NCI-H2227 treated with DMSO at 0.1 percent for 48 hours (cell line): ENCODE measurements at regions not wholly inside any gene's neighbourhood (a gene's known extent, or its start where the extent isn't known, plus 50 kb on each side); places are given as distances from the start of the nearest gene placed in this dataset.

Source experiments
- DNase-seq: peaks from one replicate; lab custom pipeline; 2025; lab: John Stamatoyannopoulos, UW

- peak; percentile 44 for DNase-seq
These were observed 369.2 kb upstream of the IL12A start for GRCh38 chr3:159619341-159619885.

- DNase-seq, result no peak
These were observed 368.4 kb upstream of the IL12A start for GRCh38 chr3:159620281-159620680.

DNA sequence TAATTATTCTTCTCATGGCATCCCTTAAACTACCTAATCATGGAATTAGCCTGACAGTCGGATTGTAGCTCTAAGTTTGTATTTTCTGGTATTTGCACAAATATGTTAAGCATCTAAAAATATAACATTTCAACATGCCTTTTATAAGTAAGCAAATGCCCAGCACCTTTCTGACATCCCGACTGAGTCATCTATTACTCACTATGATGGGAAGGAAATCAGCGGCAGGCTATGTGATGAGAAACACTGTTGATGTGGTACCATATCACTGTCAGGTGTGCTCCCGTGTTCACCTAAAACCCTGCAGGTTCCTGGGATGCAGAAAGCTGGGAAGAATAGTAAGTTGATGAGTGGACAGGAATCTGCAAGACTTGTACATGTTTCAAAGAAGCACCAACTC is 367.8 kb upstream of the IL12A start:
- DNase-seq, result no peak

DNA sequence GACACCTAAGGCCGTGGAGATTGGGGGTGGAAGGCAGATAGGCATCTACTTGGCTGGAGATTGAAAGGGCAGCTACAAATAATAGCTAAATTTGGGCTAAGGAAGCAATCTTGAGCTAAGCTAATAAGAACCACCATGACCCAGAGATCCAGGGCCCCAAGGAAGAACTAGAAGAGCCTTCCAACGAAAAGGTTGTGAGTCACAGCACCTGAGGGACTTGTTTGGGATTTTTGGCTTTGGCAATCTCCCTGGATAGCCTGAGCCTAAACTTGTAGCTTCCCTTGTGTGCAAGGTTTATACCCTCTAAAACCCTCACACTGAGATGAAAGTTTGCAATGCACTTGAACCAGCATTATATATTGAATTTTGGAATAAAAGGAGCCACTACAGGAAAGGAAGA is 364.0 kb upstream of the IL12A start:
- no peak for DNase-seq

DNA sequence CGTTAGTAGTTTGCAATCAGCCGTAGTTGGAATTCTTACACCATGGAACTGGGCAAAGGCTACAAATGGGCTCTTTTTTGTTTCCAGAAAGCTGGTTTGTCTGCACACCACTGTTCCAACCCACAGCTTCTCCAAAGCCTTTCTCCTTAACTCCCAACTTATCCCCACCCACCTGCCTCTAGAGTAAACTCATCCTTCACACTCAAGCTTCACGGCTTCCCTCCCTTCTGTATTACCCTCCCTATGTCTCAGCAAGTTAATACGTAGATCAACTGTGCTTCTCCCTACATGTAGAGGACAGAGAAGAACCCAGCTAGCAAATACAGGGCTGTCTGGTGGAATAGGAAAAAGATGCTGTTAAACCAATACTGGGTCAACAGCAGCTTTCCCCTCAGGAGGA is 363.0 kb upstream of the IL12A start:
- DNase-seq, result no peak

- DNase-seq, result no peak
These were observed 362.0 kb upstream of the IL12A start for GRCh38 chr3:159626598-159626997.

DNA sequence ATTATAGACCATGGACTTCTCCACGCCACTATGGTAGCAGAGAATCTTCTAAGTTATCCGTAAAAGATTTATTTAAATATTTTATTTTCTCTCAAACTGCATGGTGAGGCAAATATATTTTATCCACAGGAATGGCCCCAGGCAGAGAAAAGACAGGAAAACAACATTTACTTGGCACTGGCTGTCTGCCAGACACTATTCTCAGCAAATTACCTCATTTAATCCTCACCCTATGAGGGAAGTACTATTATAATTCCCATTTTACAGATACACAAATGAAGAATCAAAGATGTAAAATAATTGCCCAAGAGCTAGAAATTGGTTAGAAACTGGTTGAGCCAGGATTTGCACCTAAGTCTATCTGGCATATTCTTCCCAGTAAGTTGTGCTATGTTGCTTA is 361.4 kb upstream of the IL12A start:
- no peak for DNase-seq

DNA sequence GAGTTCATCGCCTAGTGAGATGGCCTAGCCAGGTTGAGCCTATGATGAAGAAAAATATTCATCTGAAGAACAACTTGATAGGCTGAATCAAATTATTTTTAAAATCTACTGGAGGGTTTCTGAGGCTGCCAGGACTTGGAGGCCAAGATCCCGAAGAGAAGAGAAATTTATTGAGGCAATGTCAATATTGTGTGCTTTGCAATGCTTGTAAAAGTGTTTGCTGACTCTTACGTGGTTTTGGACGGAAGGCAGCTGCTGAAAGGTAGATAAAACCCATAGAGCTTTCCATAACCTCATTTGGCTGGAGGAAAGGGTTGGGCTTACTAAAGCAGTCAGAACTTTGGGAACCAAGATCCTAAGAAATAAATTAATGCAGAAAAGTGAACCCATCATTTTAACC is 361.0 kb upstream of the IL12A start:
- no peak for DNase-seq

GRCh38 chr3:159629329-159630084 is 359.1 kb upstream of the IL12A start:
- no peak for DNase-seq

DNA sequence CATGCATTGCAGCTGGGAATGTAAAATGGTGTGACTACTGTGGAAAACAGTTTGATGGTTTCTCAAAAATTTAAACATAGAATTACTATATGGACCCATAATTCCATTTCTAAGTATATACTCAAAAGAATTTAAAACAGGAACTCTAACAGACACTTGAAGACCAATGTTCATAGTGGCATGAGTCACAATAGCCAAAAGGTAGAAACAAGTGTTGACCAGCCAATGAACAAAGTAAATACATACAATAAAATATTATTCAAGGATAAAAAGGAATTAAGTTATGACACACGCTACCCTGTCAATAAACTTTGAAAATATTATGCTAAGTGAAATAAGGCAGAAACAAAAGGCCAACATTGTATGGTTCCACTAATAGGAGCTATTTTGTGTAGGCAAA is 357.4 kb upstream of the IL12A start:
- DNase-seq, result no peak

GRCh38 chr3:159632128-159632527 is 356.5 kb upstream of the IL12A start:
- DNase-seq, result no peak

GRCh38 chr3:159632851-159633250 is 355.8 kb upstream of the IL12A start:
- no peak for DNase-seq

DNA sequence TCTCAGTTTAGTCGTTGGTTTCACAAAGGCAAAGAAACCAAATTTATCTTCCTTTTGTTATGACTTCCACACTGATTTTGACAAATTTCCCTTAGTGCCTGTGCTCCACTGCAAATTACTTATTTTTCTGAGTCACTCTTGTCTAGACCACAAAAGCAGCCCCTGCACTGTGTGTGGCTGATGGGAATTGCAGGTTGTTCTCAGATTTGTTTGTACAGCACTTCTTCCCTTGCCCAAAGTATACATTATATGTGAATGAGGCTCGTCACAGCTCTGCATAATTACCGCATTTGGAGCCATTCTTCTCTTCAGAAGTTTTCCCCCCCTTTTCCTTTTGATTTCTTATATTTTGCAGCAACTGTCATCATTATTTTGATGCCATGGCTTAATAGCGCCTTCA is 354.2 kb upstream of the IL12A start:
- peak; percentile 59 for DNase-seq

DNA sequence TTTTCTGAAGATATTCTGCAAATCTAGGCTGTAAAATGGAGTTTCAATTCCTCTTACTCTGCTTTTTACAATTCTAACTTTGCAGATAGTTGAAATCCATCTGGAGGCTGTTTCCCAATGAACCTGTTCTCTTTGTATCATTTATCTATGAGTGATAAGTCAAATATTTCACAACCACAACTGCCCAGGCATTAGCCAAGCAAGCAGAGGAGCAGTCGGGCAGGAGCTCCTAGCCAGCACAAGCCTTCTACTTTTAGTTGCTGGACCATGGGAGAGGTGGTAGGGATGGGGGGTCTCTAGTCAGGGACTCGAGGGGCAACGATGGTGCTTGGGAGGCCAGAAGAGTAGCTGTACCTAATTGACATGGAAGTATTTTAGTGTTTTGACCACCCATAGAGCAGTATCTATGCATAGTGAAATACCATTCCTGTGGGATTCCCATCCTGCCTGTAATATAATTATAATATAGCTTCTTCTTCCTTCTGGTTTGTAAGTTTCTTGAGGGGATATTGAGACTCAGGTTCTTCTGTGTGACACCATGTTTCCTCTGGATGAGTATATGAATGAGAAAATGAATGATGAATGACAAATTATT is 353.5 kb upstream of the IL12A start:
- no peak for DNase-seq

GRCh38 chr3:159637883-159638542 is 350.6 kb upstream of the IL12A start:
- no peak for DNase-seq

DNA sequence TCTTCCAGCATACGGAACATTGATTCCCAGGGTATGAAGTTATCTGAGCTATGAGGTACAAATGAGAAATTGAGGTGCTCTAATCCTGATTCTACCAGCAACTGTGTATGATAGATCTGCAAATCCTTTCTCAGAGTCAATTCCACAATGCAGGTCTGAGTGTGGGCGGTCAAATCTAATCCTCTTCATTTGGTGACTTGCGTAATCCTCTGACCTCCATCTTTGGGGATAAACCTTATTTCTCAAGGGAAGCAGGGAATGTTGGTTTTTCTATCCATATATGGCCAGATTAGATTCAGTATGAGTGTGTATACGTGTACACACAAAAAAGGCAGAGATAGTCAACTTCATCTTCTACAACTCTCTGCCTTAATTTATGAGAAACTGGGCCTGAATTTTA is 348.4 kb upstream of the IL12A start:
- DNase-seq, result no peak

DNA sequence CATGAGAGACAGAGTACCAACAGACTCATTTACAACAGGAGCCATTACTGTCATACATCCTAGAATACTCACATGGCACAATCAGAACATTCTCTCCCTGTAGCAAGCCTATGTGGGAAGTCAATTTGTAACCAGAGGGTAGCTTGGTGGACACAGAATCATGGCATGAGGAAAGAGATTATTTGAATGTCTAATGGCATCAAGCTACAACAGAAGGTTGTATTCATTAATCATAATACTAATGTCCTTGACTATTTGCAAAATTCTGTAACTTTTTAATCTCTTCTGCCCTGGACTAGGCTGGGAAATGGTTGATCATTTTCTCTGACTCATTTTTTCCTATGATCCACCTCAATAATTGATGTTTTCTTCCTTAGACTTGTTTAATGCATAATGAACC is 345.2 kb upstream of the IL12A start:
- no peak for DNase-seq

- DNase-seq, result no peak
These were observed 342.8 kb upstream of the IL12A start for GRCh38 chr3:159645874-159646273.

DNA sequence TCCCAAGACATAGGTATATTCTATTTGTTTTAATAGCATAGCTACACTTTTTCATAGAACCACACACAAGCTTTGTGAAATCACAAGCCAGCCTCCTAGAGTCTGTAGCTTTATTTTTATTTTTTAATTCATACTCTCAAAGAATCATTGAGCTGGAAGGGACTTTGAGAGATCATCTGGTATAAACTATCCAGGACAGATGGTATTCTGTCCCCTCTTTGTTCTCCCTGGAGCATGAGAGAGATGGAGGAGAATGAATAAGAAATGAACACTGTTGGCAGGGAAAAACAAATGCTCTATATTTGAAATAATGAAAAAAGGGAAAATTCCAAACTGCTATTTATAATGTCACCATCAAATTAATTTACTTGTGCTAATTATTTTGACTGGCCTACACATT is 338.7 kb upstream of the IL12A start:
- DNase-seq, result no peak

DNA sequence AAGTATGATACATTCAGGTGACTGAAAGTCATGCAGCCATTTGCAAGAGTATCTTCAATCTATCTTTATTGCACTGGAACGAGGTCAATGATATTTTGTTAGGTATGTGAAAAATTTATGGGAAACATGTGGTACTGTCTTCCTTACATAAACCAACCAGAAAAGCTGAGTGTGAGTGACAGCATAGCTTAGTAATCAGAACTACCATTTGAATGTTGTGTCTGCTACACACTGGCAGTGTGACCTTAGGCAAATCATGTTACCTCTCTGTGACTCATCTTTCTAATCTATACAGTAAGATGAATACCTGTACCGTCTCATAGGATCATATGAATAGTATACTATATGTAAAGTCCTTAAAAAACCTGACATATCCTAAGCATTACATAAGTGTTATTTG is 337.9 kb upstream of the IL12A start:
- no peak for DNase-seq

DNA sequence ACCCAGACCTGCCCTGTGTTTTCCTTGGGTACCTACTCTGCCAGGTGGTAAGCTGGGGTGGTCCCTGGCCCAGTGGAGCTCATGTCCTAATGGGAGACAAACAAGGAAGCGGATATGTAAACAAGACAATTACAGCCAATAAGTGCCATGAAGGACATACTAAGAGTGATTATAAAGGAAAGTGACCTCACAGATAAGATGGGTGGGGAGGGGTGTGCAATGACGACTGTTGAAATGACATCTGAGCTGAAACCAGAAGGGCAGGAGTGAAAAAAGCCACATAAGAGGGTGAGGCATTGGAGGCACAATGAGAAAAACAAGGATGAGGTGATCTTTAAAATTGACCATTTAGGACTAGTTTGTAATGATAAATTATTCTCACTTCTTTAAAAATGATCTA is 336.2 kb upstream of the IL12A start:
- no peak for DNase-seq

DNA sequence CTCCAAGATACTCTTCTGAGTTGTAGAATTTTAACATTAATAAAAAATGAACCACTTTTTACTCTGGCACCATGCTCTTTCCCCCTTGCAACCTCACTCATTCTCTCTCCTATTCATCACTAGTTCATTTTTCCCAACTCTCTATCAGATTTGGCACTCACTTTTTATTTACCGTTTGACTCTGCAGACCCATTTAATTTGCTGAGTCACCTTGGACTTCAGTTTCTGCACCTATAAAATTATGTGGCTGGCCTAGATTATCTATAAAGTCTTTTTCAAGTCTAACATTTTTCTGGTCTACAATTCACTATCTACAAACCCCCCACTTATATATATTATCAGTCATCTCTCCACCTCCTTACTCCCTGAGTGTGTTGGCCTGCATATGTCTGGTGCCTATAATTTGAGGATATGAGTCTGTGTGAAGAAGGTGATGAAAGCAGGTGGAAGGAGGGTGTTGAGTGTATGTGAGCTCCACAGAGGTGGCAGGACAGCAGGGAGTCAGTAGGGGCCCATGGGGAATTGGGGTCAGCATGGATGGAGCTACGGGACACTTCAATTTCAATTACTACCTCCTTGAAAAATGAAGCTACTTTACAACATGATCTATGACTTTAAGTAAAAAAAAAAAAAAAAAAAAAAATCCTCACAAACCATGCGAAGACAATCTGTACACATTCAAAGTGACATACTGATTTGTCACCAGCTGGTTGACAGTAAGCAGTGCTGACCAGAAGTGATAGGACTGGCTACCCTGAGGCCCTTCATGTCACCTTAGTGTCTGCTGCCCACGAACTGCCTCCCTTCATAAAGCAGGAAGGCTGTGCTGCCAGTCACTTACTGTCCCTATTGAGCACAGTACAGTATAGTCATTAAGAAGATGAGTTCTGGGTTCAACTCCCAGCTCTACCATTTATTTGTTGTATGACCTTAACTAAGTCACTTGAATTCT is 334.2 kb upstream of the IL12A start:
- peak; percentile 0 for DNase-seq
